HG03565 (cell line): ENCODE measurements at regions not wholly inside any gene's neighbourhood (a gene's known extent, or its start where the extent isn't known, plus 50 kb on each side); places are given as distances from the start of the nearest gene placed in this dataset.

Source experiments
- ATAC-seq: cut with Tn5 transposase; IDR thresholded peaks from one replicate; pipeline ENCODE4 v1.9.1; 2021; ENCODE audit warnings: mild to moderate bottlenecking, moderate library complexity; ENCODE audit not compliant: unreplicated experiment

DNA sequence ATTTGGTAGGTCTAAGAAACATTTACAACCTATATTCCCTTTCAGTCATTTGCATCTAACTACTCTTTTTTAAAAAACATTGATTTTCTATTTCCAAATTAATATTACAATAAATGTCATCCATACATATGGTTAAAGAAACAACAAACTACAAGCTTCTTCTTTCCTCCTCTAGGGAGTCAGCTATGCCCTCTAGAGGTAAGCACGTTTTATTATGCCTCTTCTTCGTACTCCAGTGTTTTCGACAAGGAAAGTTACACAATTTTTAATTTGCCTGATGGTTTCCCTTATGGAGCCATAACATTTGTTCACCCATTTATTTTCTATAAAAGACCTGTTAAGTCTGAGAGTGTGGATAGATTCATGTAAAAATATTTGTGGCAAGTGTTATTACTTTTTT lies 183.4 kb upstream of the CDH7 start:
- no peak for ATAC-seq

DNA sequence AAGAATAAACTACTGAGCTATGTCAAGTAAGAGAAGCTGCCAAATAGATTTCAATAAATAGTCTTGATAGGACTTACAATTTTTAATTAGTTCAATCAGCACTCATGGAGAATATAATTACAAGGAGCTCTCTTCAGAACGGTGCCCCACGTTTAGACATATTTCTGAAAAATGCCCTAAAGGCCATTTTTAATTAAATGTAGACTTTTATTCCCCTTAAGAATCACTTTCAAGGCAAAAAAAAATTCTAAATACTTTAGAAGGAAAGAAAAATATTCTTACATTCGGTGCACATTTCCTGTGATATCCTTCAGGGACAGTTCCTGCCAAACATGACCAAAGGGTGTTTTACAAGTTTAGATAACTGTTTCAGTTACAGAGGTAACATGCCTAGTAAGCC lies 202.5 kb upstream of the CDH7 start:
- ATAC-seq: no peak

DNA sequence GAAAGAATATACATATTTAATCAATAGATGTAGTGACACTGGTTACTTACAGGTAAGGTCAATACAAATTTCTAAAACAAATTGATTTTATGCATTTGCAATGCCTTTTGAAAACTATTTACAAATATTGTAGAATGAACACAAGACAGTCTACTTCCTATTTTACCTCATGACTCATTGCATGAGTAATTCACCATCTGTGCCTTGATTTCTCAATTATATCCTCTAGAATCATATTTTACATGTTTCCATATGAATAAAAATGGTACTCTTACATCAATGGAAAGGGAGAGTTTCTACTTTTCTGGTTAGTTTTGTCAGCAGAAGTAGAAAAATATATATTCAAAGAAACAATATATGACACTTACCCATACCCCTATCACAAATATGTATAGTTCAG lies 203.8 kb upstream of the CDH7 start:
- no peak for ATAC-seq

DNA sequence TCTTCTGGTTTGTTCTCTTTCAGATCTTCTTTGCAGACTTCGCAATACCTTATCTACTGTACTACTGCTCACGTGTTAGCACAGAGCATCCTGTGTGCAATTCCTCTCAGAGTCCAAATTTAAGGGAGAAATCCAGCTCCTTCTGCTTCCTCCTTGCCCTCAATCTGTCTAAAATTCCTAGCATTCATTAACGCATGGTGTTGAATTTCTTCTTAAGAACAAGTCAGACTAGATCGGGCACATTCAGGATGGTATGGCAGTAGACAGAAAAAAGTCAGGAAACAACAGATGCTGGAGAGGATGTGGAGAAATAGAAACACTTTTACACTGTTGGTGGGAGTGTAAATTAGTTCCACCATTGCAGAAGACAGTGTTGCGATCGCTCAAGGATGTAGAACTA lies 206.1 kb upstream of the CDH7 start:
- ATAC-seq: no peak

DNA sequence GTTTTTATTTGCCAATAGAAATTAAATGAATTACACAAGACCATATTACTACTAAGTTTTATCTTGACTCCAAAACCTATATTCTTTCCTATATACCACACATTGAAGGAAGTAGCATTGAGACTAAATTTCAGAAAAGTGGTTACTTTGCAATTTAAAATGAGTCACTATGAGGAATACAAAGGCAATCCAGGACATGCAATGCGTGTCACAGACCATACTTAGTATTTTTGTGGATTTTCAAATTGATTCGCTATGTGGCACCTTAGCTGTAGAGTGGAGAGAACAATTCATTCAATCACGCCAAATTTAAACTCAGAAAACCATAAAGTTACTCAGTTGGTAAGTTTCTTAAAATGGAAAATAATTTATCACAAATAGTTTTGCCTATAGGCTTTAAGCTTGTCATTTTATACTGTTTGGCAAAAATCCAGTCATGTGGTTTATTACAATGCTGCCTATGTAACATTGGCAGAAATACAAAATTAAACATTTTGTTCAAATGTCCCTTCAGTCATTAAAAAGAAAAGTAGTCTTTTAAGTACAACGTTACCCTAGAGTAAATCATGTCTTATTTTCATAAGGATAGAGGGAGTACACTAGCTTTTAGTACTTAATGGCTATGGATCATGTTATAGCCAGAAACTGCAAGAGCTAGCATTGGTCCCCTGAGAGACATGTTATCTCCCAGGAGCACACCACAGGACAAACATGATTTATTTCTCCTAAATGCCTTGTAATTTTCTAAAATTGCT lies 222.8 kb upstream of the CDH7 start:
- ATAC-seq: no peak

DNA sequence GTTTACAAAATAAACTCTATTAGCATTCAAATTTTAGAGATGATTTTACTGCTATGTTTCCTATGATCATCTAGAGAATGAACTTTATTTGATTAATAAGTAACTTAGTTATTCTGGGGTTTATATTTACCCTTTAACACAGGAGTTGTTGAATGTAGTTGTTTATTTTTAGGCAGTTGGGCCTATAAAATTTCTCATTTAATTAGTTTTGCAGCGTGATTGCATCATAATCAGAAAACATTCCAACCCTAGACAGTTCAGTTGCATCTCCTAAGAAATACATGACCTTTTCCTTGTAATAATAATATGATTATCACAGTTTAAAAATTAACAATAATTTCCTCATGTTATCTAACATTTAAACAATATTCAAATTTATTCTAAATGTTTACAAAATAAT lies 224.7 kb upstream of the CDH7 start:
- no peak for ATAC-seq

DNA sequence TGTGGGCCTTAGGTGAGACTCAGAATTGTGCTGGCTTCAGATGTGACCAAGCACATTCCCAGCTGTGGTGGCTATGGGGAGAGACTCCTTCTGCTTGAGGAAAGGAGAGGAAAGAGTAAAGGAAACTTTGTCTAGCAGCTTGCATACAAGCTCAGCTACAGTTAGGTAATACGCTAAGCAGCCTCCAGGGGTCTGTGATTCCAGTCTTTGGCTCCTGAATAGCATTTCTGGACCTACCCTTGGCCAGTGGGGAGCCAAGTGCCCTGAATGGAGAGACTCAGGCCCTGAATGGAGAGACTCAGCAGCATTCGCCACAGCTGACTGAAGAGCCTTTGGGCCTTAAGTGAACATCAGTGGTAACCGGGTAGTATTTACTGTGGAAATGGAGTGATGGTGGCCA lies 227.4 kb upstream of the CDH7 start:
- no peak for ATAC-seq

DNA sequence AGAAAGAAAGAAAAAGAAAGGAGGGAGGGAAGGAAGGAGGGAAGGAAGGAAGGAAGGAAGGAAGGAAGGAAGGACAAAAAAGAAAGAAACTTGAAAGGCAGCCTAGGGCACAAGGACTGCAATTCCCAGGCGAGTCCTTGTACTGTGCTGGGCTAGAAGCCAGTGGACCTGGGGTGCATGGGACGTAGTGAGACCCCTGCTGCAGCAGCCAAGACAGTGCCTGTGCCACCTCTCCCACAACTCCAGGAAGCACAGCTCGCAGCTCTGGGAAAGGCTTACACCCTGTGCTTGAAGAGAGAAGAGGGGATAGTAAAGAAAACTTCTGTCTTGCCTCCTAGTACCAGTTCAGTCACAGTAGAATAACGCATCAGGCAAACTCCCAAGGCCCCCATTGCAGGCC lies 227.9 kb upstream of the CDH7 start:
- ATAC-seq: no peak

DNA sequence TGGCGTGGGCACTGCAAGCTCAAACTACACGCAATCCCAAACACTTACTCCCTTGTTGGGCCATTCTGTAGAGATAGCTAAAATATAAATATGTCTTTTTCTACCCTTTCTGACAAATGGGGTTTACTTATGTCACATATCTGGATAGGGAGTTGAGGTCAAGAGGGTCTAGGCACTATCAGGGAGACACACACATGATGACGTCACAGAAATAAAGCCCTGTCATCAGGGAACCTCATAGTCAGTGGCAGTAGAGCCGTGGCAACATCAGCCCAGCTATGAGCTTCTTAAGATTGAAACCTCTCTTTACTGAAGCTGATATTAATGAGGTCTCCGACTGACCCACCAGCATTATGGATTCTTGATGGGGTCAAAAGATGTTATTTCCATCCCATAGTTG lies 234.6 kb upstream of the CDH7 start:
- no peak for ATAC-seq

DNA sequence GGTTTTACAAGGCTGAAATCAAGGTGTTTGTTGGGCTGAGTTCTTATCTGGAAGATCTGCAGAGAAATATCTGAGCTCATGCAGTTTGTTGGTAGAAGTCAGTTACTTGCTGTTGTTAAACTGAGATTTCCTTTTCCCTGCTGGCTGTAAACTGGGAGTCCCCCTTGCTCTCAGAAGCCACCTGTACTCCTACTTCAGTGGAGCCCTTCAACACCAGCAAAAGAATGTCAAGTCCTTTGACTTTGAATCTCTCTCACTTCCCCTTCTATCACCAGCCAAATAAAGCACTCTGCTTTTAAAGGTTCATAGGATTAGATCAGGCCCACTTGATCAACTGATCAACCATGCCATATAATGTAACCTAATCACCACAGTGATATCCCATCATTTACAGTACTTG lies 252.2 kb upstream of the CDH7 start:
- no peak for ATAC-seq

DNA sequence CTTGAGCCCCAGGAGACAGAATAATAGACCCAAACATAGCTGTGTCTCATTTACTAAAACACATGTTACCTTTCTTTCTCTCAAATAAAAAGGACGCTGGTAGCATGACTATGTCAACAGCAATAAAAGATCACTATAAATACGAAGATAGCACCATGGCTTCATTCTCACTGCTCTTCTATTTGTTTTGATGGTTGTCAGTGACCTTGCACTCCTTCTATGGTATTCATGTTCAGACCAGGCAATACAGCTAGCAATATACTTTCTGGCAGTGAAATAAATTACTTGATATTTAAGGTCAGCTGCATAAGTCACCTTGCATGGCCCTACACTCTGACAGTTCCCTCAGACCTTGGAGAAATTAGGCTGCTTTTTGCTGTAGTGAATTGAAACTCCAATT lies 263.2 kb upstream of the CDH7 start:
- ATAC-seq: no peak

DNA sequence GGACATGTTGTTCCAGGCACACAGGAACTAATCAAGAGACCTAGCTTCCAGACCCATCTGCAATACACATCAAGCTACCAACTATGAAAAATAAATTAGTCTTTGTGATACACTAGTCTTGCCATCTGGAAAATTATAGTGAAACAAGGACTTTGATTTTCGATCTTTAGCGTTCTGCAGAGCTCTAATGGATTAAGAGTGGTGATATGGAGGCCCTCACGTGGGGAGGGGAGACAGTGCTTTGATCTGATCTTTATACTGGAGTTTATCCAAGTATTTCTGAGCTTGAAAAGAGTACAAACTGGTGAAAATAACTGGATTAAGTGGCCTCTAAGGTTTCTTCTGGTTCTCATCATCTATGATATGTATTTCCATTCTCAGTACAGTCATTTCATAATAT lies 273.4 kb upstream of the CDH7 start:
- no peak for ATAC-seq

DNA sequence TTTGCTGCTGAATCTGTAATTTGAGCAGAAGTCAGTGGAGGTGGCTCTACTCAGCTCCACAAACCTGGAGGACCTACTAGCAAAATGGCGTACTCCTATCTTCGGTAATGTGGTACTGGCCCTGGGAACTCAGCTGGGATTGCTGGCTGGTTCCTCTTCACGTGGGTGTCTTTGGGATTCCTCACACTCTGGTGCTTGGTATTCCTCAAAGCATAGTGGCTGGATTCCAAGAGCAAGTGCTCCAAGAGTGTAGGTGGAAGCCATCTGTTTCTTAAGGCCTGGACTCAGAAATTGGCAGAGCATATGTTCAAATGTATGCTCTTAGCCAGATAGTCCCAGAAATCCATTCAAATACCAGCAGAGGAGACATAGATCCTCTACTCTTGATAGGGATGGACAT lies 281.9 kb upstream of the CDH7 start:
- ATAC-seq: no peak

DNA sequence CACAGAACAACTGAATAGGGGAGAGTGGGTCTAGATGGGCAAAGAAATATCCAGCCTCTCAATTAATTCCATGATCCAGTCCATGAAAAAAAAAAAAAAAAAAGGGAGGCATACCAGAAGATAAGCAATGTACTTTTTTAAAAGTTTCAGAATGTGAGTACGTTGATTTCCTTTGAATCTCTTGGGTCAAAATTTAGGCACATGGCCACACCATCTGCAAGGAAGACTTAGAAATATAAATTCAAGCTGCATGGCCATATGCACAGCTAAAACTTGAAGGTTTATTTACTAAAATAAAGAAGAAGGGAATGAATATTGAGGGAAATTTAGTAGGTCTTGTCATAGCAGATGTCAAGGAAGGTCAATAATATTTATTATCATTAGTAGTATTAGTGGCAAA lies 286.5 kb upstream of the CDH7 start:
- ATAC-seq: no peak

DNA sequence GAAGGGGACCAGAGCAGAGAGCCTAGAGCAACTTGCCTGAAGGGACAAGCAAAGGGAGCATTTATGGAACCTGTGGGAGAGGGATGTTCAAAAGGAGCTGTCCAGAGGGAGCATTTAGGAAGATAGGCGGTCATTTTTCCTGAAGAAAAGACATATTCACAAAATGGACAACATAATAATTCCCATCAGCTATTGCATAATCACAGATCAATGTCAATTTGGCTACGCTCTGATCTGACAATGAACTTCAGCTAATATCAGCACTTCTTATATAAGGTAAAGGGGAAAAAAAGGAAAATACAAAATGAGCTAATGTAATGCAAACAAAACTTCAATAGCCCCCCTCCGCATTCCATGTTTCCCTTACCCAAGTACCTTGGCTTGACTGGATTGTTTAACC lies 291.1 kb upstream of the CDH7 start:
- ATAC-seq: no peak

DNA sequence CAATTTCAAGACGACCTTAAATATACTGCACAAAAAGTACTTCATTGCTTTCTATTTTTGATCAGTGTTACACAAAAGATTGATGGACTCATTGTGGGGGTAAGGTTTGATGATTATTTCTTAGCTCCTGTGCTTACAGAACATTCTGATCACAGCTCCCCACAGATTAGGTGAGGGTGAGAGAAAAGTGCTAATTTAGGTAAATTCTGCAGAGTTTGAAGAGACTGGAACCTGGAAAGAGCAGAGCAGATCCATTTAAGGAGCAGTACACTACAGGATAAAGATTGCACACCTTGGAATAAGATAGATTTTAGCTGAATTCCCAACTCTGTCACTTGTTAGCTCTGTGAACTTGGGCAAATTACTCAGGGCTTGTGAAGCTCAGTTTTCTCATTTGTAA lies 291.9 kb upstream of the CDH7 start:
- ATAC-seq: no peak

DNA sequence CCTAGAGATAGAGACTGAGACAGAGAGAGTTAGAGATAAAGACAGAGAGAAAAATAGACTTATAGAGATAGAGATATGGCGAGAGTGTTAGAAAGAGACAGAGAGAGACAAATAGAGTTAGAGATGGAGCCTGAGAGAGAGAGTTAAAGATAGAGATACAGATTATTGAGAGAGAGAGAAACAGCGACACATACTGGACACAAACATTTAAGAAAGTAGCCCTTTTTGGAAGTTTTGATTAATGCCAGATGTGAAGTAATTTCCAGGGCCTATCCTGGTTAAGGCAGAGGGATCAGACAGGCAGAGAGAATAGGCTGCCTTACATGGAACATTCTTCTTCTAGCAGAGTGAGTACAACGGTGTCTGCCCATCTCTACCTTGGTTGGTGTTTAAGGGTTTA lies 311.6 kb upstream of the CDH7 start:
- ATAC-seq: no peak

DNA sequence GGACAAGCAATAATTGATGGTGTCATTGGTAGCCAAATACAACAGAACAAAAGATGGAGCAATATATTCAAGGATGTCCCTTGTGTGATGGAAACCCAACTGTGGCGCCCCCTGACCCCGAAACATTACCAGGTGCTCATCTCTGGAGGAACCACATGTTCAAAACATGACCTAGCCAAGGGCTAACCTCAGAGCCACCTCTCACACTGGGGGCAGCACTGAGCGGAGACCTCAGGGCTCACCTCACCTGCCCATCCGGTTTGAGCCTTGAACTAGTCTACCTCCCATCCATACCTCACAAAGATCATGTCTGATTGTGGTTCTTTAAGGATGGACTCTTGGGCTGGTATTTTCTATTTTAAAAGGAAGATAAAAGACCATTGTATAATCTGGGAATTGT lies 314.4 kb upstream of the CDH7 start:
- ATAC-seq: no peak

DNA sequence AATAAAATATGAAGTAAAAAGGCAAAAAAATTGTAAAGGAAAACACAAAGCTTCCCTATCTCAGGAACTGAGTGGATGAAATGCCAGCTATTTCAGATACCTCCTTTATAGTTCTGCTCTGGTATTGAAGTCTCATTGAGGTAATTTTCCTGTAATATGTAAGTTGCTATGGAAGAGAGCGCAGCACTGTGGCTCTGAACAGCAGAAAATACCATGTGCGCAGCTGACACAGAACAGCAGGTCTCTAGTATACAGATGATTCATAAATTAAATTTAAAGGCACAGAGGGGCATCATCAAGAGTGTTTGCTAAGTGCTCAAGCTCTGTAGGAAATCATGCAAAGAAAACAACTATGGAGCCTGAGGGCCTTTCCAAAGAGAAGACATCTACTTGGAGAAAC lies 315.3 kb upstream of the CDH7 start:
- ATAC-seq: no peak

DNA sequence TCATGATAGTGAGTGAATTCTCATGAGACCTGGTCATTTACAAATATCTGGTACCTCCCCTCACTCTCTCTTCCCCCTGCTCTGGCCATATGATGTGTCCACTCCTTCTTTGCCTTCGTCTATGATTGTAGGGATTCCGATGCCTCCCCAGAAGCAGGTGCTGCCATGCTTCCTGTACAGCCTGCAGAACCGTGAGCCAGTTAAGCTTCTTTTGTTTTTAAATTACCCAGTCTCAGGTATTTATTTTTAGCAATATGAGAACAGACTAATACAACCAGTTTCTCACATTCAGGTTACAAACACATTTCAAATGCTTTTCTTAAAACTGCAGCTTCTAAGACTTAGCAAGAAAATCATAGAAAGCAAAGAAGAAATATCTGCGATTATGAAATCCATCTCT lies 321.2 kb upstream of the CDH7 start:
- ATAC-seq: no peak

DNA sequence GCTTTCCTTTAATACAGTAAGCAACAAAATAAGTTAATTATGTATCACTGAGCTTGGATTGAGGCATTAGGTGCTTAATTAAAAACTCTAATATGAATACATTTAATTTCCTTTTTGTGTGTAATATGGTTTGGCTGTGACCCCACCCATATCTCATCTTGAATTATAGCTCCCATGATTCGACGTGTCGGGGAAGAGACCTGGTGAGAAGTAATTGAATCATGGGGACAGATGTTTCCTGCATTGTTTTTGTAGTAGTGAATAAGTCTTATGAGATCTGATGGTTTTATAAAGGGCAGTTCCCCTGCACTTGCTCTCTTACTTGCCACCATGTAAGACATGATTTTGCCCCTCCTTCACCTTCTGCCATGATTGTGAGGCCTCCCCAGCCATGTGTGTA lies 325.4 kb upstream of the CDH7 start:
- no peak for ATAC-seq

DNA sequence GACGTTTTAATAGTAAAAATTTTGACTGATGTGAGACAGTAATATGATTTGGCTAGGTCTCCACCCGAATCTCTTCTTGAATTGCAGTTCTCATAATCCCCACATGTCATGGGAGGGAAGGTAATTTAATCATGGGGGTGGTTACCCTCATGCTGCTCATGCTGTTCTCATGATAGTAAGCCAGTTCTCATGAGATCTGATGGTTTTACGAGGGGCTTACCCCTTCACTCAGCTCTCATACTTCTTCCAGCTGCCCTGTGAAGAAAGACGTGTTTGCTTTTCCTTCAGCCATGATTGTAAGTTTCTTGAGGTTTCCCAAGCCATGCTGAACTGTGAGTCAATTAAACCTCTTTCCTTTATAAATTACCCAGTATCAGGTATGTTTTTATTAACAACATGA lies 327.0 kb upstream of the CDH7 start:
- no peak for ATAC-seq

DNA sequence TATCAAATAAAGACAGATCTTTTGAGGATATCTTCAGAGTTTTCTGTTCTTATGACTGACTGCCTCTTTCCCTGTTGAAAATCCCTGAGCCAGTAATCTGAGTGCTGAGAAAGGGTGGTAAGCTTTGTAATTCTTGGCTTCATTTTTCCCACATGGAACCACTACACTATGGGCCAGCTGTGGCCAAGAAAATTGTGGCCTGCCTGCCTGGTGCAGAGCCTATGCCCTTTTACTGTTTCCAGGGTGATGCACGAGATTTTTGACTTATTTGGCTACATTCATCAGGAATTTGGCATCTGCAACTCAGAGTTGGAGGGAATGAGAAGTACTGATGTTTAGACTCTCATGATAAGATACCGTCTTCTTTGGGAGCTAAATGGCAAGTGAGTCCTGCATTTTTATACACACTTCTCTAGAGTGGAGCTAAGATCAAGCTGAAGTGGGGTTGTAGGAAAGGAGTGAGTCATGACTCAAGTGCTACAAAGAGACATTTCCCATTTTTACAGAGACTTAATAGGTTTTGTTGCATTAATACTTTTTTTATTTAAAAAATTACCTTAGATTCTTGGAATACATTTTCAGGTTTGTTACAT lies 328.2 kb upstream of the CDH7 start:
- no peak for ATAC-seq
